GM12878 (cell line): ENCODE measurements at regions not wholly inside any gene's neighbourhood (a gene's known extent, or its start where the extent isn't known, plus 50 kb on each side); places are given as distances from the start of the nearest gene placed in this dataset.

Source experiments
- ETV6 ChIP-seq, 2 experiments: fragments of 450-650 bp in 1 of 2; IDR thresholded peaks in 1 of 2; conservative IDR thresholded peaks in 1 of 2; 2 replicates each; pipeline ENCODE4 v1.6.1; 2014; ENCODE audit warnings: antibody characterized with exemption in 1 of 2, borderline replicate concordance in 1 of 2, low read depth in 1 of 2, mild to moderate bottlenecking in 1 of 2, moderate library complexity in 1 of 2
- POLR2AphosphoS5 ChIP-seq: IDR thresholded peaks from 2 replicates; pipeline ENCODE4 v1.6.1; 2011; ENCODE audit warnings: mild to moderate bottlenecking, low read length, inconsistent platforms
- TF ChIP-seq, protein P1 (sequence below): fragments of 450-650 bp; IDR thresholded peaks from 2 replicates; pipeline ENCODE4 v1.6.1; 2017; ENCODE audit warnings: mild to moderate bottlenecking, moderate library complexity
- TF ChIP-seq, protein P2 (sequence below): IDR thresholded peaks from 2 replicates; pipeline ENCODE4 v1.6.1; 2011; ENCODE audit warnings: borderline replicate concordance, low read depth, mild to moderate bottlenecking, moderate library complexity, mixed read lengths, low read length; ENCODE audit not compliant: insufficient read depth; ENCODE audit errors: extremely low read length

DNA sequence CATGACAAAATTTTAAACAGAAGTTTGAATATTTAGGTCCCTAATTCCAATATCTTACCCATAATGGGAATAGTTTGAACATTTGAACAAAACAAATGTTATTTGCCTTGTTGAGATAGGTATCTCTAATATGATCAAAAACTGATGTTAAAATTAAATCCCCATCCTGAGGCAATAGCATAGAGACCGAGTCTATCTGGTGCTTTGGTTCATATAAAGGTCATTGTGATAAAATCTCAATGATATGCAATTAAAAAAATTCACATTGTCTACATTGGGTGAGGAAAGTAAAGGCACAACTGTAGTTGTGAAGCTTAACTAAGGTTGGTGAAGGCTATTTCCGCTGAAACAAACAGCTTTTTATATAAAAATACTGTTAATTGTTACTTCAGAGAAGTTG lies 318.3 kb downstream of the CAAP1 start:
- TF ChIP-seq POLR2AphosphoS5 (no peak), ETV6 (conservative IDR thresholded peaks at IDR 0.05 in 1 of 2, IDR thresholded peaks at IDR 0.05 in 1 of 2; ENCODE audit: borderline replicate concordance in 1 of 2, low read depth in 1 of 2) (no peak)
- TF ChIP-seq, protein P1, sequence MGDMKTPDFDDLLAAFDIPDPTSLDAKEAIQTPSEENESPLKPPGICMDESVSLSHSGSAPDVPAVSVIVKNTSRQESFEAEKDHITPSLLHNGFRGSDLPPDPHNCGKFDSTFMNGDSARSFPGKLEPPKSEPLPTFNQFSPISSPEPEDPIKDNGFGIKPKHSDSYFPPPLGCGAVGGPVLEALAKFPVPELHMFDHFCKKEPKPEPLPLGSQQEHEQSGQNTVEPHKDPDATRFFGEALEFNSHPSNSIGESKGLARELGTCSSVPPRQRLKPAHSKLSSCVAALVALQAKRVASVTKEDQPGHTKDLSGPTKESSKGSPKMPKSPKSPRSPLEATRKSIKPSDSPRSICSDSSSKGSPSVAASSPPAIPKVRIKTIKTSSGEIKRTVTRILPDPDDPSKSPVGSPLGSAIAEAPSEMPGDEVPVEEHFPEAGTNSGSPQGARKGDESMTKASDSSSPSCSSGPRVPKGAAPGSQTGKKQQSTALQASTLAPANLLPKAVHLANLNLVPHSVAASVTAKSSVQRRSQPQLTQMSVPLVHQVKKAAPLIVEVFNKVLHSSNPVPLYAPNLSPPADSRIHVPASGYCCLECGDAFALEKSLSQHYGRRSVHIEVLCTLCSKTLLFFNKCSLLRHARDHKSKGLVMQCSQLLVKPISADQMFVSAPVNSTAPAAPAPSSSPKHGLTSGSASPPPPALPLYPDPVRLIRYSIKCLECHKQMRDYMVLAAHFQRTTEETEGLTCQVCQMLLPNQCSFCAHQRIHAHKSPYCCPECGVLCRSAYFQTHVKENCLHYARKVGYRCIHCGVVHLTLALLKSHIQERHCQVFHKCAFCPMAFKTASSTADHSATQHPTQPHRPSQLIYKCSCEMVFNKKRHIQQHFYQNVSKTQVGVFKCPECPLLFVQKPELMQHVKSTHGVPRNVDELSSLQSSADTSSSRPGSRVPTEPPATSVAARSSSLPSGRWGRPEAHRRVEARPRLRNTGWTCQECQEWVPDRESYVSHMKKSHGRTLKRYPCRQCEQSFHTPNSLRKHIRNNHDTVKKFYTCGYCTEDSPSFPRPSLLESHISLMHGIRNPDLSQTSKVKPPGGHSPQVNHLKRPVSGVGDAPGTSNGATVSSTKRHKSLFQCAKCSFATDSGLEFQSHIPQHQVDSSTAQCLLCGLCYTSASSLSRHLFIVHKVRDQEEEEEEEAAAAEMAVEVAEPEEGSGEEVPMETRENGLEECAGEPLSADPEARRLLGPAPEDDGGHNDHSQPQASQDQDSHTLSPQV = no peak
- TF ChIP-seq, protein P2, sequence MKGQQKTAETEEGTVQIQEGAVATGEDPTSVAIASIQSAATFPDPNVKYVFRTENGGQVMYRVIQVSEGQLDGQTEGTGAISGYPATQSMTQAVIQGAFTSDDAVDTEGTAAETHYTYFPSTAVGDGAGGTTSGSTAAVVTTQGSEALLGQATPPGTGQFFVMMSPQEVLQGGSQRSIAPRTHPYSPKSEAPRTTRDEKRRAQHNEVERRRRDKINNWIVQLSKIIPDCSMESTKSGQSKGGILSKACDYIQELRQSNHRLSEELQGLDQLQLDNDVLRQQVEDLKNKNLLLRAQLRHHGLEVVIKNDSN = no peak
